HK-2 (cell line): ENCODE measurements at regions not wholly inside any gene's neighbourhood (a gene's known extent, or its start where the extent isn't known, plus 50 kb on each side); places are given as distances from the start of the nearest gene placed in this dataset.
"Not testable (repeated sequence)": the region's sequence is repeated elsewhere in the genome, so short reads cannot be mapped to it uniquely, and the experiment has no call there.

Experiments
- DNase-seq: peaks from one replicate; pipeline ENCODE4 v3.0.0-alpha.2; 2018; ENCODE audit not compliant: unreplicated experiment

DNA sequence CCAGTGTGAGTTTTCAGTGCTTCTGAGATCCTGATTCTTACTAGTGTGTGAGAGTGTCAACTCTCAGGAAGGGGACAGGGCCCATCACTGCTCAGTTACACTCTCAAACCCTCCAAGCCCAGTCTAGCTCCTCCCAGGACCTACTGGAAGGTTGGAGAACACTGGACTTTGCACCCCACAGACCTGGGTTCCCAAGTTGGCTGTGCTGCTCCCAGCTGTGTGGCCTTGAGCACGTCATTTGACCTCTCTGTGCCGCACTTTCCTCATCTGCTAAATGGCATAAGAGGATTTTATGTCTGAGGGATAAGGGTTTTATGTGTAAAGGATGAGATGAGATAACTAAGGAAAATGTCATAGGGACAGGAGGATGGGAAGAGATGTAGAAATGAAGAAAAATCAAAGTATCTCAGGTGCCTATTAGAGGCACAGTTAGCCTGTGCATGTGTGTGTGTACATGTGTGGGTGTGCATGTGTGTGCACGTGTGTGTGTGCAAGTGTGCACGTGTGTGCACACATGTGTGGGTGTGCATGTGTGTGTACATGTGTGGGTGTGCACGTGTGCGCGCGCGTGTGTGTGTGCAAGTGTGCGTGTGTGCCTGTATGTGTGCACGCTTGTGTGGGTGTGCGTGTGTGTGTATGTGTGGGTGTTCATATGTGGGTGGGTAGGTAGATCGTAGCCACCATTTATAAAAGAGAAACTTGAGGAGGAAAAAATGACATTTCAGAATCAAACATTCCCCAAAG is 108.0 kb upstream of the GRK3 start:
- DNase-seq = not testable (repeated sequence)

DNA sequence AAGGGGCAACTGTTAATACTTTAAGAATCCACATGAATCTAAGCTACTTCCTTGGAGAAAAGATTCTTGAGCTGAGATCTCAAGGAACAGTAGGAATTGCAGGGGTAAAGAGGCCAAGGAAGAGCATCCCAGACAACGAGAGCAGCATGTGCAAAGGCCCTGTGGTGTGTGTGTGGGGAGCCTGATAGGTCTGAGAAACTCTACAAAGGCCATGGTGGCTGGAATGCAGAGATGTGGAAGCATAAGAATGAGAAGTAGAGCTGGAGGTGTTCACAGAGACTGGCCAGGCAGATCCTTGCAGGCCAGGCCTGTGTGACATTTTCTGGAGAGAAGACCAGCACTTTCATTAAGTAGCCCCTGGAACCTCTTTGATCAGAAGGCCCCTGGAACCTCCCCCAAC is 105.8 kb upstream of the GRK3 start:
- not testable (repeated sequence) for DNase-seq

DNA sequence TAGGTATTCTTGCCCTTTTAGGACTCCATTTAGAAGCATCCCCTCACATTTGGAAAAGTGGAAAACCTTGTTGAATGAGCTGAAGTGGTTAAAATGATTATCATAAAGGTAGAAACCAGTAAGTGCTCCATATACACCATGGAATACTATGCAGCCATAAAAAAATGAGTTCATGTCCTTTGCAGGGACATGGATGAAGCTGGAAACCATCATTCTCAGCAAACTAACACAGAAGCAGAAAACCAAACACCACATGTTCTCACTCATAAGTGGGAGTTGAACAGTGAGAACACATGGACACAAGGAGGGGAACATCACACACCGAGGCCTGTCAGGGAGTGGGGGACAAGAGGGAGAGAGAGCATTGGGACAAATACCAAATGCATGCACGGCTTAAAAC is 103.8 kb upstream of the GRK3 start:
- DNase-seq = not testable (repeated sequence)

DNA sequence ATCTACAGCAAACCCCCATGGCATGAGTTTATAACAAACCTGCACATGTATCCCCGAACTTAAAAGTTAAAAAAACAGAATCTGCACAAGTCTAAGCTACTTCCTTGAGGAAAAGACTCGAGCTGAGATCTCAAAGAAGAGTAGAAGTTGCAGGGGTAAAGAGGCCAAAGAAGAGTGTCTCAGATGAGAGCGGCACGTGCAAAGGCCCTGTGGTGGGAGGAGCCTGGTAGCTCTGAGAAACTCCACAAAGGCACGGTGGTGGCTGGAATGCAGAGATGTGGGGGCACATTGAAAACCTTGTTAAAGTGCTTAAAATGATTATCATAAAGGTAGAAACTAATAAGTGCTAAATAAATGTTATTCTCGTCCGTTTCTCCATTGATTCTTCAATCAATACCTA is 103.2 kb upstream of the GRK3 start:
- no peak for DNase-seq

DNA sequence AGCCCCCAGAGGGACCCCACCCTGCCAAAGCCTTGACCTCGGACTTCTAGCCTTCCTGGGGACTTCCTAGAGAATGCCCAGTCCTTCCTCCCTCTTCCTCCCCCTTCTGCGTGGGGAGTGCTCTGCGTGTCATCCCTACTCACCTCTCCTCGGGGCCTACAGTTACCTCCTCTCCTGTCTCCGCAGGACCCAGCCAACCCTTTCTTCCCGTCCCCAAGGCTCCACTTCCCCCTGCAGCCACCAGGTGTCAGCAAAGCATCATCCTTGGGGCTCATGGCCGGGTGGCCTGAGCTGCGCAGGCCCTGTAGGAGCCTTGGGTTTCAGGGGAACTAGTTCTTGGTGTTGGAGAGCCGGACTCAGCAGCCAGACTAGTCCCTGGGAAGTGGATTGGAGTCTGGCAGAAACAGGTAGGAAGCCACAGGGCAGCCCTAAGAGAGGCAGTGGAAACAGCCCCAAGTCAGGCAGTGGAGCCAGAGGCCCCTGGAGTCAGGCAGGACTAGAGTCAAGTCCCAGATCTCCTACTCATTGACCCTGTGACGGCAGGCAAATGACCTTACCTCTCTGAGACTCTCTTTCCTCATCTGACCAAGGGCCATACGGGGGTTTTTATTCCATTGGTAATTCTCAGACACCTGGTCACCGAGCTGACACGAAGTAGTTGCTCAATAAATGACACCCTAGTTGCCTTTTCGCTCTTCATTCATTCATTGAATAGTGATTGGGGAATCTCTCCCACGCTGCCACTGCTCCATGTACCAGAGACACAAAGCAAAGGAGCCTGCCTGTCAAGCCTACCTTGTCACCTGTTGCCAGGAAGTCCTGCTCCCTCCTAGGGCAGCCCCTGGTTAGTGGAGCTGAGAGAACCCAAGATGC is 101.8 kb upstream of the GRK3 start:
- peak; percentile 76 for DNase-seq

DNA sequence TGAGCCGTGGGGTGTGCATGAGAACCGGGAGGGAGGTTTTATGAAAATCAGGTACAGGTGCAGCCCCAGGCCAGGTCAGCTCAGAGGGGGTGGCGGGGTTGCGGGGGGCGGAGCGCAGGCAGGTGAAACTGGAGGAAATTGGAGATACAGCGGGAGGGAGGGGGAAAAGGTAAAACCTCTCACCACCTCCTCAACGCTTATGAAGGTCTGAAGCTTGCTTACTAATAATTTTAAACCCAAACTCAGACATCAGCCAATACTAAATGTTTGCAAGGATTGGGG is 101.2 kb upstream of the GRK3 start:
- not testable (repeated sequence) for DNase-seq

DNA sequence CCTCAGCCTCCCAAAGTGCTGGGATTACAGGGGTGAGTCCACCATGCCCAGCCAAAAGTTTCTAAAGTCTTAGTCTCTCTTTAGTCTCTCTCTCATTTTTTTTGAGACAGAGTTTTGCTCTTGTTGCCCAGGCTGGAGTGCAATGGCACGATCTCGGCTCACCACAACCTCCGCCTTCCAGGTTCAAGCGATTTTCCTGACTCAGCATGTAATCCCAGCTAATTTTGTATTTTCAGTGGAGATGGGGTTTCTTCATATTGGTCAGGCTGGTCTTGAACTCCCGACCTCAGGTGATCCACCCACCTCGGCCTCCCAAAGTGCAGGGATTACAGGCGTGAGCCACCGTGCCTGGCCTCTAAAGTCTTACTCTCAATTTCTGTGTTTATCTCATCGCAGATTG is 100.1 kb upstream of the GRK3 start:
- not testable (repeated sequence) for DNase-seq

DNA sequence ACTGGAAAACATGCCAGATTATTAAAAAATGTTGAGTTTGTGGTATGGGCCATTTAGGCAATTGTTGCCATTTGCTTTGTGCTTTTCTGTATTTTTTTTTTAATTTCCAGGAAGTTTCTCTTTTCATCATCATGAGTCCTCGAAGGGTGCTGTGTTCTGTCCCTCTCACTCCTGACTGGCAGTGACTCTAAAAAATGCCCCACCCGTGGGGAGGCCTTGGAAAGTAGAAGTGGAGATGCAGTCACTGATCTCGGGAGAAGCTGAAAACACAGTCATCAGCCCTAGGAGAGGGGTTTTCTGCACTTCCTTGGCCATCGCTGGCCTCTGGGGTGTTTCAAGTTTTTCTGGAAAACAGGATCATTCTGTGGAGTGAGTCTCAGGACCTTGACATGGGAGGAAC is 98.5 kb upstream of the GRK3 start:
- no peak for DNase-seq

DNA sequence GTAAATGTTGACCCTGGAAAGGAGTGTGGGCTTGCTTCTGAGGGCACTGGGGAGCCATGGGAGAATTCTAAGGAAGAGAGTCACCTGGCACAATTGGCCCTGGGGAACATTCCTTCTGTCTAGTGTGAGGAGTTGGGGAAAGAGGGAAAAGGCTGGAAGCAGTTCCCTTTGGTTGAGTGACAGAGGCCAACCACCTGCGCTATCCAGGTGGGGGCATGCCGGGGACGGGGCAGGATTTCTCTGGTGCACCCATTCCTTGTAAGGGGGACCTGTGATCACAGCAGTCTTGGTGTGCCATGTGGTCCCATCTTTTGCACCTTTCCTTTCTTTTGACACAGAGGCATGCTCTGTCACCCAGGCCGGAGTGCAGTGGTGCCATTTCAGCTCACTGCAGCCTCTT is 92.1 kb upstream of the GRK3 start:
- DNase-seq = no peak

DNA sequence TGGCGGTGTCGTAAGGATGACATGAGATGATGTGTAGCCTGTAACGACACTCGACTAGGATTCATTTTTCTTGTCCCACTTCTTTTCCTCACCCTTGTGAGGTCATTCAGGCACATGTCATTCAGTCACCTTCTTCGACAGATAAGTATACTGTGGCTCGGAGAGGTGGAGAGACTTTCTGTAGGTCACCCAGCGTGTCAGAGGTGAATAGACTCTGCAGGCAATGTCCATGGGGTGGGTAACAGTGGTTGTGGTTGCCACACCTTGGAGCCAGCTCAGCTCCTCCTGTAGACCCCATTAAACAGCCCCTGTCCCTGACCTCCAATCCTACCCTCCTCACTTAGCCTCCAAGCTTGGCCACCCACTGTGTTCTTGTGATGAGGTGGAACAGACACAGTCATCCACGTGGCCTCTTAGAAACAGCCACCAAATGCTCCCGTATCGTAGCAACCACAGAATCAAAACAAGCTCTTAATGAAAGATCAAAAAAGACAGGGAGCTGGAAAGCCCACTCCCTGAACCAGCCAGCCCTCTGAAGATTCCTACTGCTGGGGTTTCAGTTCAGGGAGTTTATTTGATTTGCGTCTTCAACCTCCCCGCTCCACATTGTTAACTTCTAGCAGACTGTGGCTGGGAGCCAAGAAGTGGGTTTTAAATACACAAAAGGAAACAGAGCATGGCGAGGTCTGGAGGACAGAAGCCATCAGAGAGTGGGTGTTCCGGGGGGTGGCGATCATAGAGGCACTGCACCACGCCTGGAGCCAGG is 89.0 kb upstream of the GRK3 start:
- peak; percentile 57 for DNase-seq

DNA sequence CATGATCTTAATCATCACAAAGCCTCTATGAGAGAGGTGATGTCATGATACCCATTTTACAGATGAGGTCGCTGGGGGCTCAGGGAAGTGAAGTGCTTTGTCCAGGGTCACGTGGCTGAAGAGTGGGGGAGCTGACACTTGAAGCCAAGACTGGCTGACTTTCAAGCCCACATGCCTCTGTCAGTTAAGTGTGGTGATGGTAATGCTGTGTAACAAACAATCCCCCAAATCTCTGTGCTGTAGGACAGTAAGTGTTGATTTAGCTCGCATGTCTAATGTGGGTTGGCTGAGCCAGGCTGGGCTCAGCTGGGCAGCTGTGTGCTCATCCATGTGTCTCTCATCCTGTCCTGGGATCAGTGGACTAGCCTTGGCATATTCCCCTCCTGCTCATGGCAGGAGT is 87.1 kb upstream of the GRK3 start:
- DNase-seq = no peak

DNA sequence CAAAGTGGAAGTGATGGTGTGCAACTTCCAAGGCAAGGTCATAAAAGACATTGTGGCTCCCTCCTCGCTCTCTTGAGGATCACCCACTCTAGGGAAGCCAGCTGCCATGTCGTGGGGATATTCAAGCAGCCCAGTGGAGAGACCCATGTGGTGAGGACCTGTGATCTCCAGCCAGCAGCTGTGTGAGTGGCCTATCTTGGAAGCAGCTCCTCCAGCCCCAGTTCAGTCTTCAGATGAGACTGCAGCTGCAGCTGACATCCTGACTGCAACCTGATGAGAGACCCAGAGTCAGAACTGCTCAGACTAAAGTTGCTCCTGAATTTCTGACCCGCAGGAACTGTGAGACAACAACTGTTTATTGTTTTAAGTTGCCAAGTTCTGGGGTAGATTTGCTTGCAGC is 86.4 kb upstream of the GRK3 start:
- no peak for DNase-seq

DNA sequence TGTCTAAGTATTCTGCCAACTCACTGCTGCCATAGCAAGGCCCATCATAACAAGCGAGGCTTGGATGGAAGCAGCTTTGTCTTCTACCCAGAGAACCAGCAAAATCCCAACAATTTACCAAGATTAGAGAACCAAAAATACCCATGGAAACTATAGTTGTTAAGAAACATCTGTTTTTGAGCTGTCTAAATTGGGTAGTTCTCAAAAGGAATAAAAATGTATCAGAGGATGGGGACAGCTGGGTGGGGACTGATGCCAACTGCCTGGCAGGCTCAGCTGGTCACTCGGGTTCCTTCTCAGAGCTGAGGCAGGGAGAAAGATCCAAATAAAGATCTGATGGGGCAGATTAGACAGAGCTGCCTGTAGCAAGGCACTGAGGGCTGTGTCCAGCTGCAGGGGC is 85.9 kb upstream of the GRK3 start:
- no peak for DNase-seq

DNA sequence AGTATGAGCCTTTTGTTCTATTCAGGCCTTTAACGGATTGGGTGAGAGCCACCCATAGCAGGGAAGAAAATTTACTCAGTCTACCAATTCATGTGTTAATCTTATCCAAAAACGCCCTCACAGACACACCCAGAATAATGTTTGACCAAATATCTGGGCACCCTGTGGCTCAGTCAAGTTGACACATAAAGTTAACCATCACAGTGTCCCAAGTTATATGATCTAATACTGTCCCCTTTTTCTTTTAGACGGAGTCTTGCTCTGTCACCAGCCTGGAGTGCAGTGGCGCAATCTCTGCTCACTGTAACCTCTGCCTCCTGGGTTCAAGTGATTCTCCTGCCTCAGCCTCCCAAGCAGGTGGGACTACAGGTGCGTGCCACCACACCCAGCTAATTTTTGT is 83.6 kb upstream of the GRK3 start:
- DNase-seq = not testable (repeated sequence)

DNA sequence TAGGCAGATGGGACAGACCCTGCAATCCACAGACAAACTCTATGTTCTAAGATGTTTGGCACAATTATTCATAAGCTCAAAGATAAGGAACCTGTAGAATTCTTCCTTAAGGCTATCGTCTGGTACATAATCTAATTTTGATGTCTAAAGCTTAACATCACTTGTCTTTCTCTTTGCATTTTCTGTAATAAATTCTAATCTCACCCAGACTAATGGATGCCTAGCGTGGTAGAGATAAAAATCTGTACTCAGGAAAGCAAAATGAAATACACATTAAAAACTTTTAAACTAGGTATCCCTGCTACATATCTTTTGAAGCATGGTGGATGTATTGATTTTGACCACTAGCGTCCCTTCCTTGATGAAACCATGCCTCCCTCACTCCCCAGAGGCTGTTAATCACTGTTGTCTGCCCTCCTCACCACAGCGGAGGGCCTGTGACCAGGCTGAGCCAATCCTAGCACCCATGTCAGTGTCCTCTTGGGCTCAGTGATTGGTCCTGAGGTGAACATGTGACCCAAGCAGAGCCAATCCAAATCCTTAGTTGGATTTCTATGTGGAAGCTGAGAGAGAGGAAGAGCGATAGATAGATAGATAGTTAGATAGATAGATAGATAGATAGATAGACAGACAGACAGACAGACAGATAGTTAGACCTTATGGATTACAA is 82.2 kb upstream of the GRK3 start:
- DNase-seq = no peak

DNA sequence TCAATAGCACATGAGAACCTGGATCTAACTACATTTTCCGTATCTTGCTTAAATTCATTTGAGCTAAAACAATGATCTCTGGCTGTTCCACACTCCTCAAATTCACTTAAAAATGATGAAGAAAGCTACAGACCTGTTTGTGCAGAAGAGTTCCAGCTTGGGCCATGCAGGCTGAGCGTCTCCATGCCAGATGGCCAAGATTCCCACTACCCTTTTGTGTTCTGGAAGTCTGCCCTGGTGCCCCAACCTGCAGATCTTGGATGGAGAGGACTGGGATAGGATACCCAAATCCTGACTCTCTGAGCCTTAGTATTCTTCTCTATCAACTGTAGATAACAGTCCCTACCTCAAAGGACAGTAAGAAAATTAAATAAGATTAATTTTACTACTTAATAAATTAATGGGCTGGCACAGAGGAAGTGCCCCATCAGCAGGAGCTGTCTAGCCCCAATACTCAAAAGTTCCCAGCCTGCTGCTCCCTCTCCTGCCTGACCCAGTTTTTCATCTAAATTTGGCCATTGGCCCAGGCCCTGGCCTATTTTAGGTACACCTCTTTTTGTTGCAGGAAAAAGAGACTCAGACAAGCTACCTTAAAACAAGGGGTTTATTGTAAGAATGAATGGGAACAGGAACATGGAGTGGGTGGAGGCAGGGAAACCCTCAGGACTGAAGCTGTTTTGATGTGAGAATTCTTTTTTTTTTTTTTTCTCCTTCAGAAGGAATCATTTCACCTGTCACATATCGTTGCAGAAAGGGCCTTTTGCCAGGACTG is 81.4 kb upstream of the GRK3 start:
- DNase-seq = no peak

DNA sequence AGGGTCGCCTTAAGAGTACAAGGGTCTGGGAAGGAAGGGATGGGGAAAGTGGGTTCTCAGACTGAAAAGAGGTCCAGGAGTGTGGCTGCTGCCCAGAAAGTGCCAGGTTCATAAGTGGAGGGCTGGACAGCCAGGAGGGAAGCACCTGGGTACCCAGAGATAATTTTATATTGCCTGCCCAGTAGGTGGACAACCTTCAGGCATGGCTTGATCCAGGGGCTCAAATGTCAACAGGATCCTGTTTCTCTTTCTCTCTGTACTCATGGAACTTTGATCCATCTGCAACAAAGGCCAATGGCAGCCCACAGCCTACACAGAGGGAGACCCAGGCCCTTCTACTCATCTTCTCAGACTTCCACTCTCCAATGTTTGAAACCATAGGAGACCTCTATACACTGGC is 80.5 kb upstream of the GRK3 start:
- no peak for DNase-seq

DNA sequence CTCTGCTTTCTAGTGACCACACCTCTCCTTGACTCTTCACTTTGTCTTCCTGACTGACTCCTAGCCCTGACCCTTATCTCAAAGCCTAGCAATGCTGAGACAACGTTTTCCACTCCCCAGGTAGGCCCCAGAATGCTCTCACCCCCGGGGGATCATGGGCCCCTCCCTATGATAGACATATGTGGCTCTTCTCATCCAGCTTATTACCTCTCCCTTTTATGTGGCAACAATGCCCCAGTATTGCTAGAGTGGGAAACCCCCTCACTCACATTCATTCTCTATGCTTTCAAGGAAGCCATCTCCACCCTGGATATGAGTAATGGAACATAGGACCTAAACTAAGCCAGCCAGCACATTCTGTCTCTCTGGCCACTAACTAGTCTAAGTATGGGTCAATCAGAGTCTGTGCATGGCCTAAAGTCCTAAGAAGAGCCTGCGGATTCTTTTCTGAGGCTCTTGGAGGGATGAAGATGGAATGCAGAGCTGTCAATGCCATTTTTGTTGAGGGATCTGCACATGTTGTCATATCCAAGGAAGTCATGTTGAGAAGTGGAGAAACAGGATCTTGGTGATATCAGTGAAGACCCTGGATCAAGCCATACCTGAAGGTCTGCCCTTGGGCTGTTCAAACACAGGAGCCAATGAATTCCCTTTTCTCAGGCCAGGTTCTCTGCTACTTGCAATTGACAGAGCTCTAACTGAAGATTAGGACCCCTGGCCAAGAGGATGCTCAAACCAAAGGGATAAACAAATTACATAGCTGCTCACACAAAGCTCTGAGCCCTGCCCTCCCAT is 79.8 kb upstream of the GRK3 start:
- no peak for DNase-seq

DNA sequence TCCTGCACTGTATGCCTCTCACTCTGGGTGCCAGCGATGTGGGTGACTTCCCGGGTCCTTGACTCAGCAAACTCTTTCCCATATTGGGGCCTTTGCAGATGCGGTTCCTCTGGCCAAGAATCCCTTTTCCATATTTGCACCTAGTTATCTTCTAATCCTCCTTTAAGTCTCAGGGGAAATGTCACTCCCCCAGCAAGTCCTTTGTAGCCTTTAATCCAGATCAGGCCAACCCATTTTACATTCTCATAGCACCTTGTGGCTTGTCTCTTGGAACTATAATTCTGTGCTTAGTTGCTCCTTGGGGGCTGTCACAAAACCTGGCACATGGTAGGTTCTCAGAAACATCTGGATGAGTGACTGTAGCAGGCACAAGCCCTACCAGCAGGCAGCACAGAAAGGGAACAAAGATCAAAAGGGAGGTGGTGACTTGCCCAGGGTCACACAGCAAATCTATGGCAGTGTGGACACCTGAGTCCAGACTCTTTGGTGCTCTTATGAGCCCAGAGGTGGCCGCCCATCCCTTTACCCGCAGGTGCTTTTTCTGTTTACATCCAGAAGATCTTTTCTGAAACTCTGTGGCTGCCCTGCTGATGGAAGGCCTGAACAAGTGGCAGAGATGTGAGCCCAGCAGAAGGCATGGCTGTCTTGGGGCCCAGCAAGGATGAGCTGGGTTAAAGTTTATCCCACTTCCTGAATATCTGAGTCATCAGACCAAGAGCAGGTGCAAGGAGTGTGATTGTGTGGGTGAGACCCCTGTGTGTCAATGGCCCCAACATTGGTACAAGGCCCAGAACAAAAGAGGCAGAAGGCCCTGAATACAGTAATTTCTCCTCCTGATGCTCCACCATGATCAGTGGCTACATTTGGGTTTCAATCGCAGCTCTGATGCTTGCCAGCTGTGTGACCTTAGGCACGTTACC is 78.6 kb upstream of the GRK3 start:
- no peak for DNase-seq

DNA sequence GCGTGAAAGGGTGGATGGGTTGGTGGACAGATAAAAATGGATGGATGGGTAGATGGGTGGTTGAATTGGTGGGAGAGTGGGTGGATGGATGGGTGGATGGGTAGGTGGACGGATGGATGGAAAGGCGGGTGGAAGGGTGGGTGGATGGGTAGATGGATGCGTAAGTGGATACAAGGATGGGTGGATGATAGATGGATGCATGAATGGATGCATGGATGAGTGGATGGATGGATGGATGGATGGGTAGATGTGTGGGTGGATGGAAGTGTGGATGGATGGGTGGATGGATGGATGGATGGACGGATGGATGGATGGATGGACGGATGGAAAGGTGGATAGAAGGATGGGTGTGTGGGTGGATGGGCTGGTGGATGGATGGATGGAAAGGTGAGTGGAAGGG is 77.0 kb upstream of the GRK3 start:
- no peak for DNase-seq
